GM23248 (cell line): ENCODE measurements at regions not wholly inside any gene's neighbourhood (a gene's known extent, or its start where the extent isn't known, plus 50 kb on each side); places are given as distances from the start of the nearest gene placed in this dataset.

Source experiments
- DNase-seq: peaks from one replicate; pipeline ENCODE4 v3.0.0-alpha.2; 2015
- H2AFZ ChIP-seq: fragments of 200-600 bp; sonication (generic); 2 replicates; pipeline ENCODE4 v1.6.1; 2016; ENCODE audit warnings: antibody characterized with exemption
- H3F3A ChIP-seq: fragments of 200-600 bp; sonication (generic); 2 replicates; pipeline ENCODE4 v1.6.1; 2016; ENCODE audit warnings: mild to moderate bottlenecking, antibody characterized with exemption, mixed run types; ENCODE audit not compliant: insufficient read depth
- H3K27ac ChIP-seq: fragments of 200-600 bp; sonication (generic); 2 replicates; pipeline ENCODE4 v1.5.1; 2016; ENCODE audit warnings: mild to moderate bottlenecking
- H3K27me3 ChIP-seq: fragments of 200-600 bp; sonication (generic); replicated peaks from 2 replicates; pipeline ENCODE4 v1.6.1; 2016; ENCODE audit warnings: mild to moderate bottlenecking; ENCODE audit not compliant: insufficient read depth
- H3K36me3 ChIP-seq: fragments of 200-600 bp; sonication (generic); 2 replicates; pipeline ENCODE4 v1.6.1; 2016; ENCODE audit warnings: low read depth, mild to moderate bottlenecking
- H3K4me1 ChIP-seq: fragments of 200-600 bp; sonication (generic); 2 replicates; pipeline ENCODE4 v1.6.1; 2016; ENCODE audit warnings: mild to moderate bottlenecking; ENCODE audit not compliant: insufficient read depth
- H3K4me2 ChIP-seq: fragments of 200-600 bp; sonication (generic); one replicate; pipeline ENCODE4 v1.6.1; 2016; ENCODE audit warnings: mild to moderate bottlenecking; ENCODE audit not compliant: unreplicated experiment
- H3K4me3 ChIP-seq: fragments of 200-600 bp; sonication (generic); 2 replicates; pipeline ENCODE4 v1.5.1; 2016; ENCODE audit warnings: mild to moderate bottlenecking
- H3K79me2 ChIP-seq: fragments of 200-600 bp; sonication (generic); 2 replicates; pipeline ENCODE4 v1.6.1; 2016; ENCODE audit warnings: mild to moderate bottlenecking; ENCODE audit not compliant: insufficient read depth
- H3K9ac ChIP-seq: fragments of 200-600 bp; sonication (generic); 2 replicates; pipeline ENCODE4 v1.6.1; 2016; ENCODE audit warnings: mild to moderate bottlenecking
- H3K9me2 ChIP-seq: fragments of 200-600 bp; sonication (generic); 2 replicates; pipeline ENCODE4 v1.6.1; 2016; ENCODE audit warnings: mixed run types, mild to moderate bottlenecking, moderate library complexity; ENCODE audit not compliant: insufficient read depth
- H3K9me3 ChIP-seq: fragments of 200-600 bp; sonication (generic); one replicate; pipeline ENCODE4 v1.6.1; 2017; ENCODE audit warnings: low read depth
- H4K20me1 ChIP-seq: fragments of 200-600 bp; sonication (generic); 2 replicates; pipeline ENCODE4 v1.6.0; 2016; ENCODE audit not compliant: insufficient read depth
- EZH2 ChIP-seq: fragments of 200-600 bp; sonication (generic); IDR thresholded peaks from 2 replicates; pipeline ENCODE4 v1.6.1; 2018; ENCODE audit warnings: antibody characterized with exemption, mild to moderate bottlenecking; ENCODE audit not compliant: insufficient read depth, poor library complexity, severe bottlenecking
- EZH2phosphoT487 ChIP-seq: fragments of 200-600 bp; sonication (generic); IDR thresholded peaks from 2 replicates; pipeline ENCODE4 v1.6.1; 2018; ENCODE audit warnings: antibody characterized with exemption, moderate library complexity, mild to moderate bottlenecking, low read depth; ENCODE audit not compliant: insufficient read depth
- whole genome bisulfite sequencing, 2 experiments: methylation state at CpG; one replicate each; pipeline ENCODE4 v1.1.6; 2015 to 2017; ENCODE audit warnings: low lambda C conversion rate in 2 of 2, low coverage in 1 of 2; ENCODE audit errors: missing lambda C conversion rate in 2 of 2; 5-methylcytosine and 5-hydroxymethylcytosine counted together
- in situ Hi-C: fragments of 300-500 bp; cut with MboI; formaldehyde crosslinking; loops from 2 replicates; pipeline ENCODE4 v1.15.0; 2020

- 71 to 77% methylated on average over 1 of the region's 1 CpG for WGBS, 2 experiments
- Histone ChIP-seq H3K4me2 (no peak overlapping the region), H3K27ac (no peak overlapping the region), H3F3A (0 out of 2 replicates have a peak, but pooled peaks cover 3% of the 10 kb centered on the region), H3K9me3 (no peaks in the 10 kb centered on the region), H3K9ac (no peak overlapping the region), H3K79me2 (no peaks in the 10 kb centered on the region), H3K4me1 (no peaks in the 10 kb centered on the region; the same call in 1 of the 2 replicates), H3K9me2 (no peaks in the 10 kb centered on the region), H3K36me3 (no peaks in the 10 kb centered on the region), H4K20me1 (no peaks in the 10 kb centered on the region), H3K27me3 (no peaks in the 10 kb centered on the region), H2AFZ (no peak overlapping the region), H3K4me3 (no peak overlapping the region)
- TF ChIP-seq EZH2phosphoT487 (no peak), EZH2 (no peak)
- no peak for DNase-seq
- in situ Hi-C loops, result no loop called here
Observed at GRCh38 chr15:79373113-79373512, 59.0 kb upstream of the MINAR1 start.

GRCh38 chr15:79373728-79374127 is 58.4 kb upstream of the MINAR1 start:
- in situ Hi-C loops, result no loop called here
- 64 to 68% methylated on average over 2 of the region's 2 CpGs for WGBS, 2 experiments

GRCh38 chr15:79376383-79376782 is 55.8 kb upstream of the MINAR1 start:
- Histone ChIP-seq H3K9ac (no peak overlapping the region), H3K27me3 (no peaks in the 10 kb centered on the region), H3K9me3 (no peaks in the 10 kb centered on the region), H4K20me1 (no peaks in the 10 kb centered on the region), H3K4me2 (no peak overlapping the region), H3K27ac (no peak overlapping the region), H3K36me3 (no peaks in the 10 kb centered on the region), H3K4me3 (no peak overlapping the region), H3K4me1 (no peaks in the 10 kb centered on the region), H3F3A (no peaks in the 10 kb centered on the region), H2AFZ (no peak overlapping the region), H3K9me2 (no peaks in the 10 kb centered on the region), H3K79me2 (no peaks in the 10 kb centered on the region)
- WGBS, 2 experiments, result 83 to 89% methylated on average over 3 of the region's 3 CpGs
- in situ Hi-C loops, result no loop called here
- DNase-seq, result no peak
- no peak for TF ChIP-seq EZH2phosphoT487
- TF ChIP-seq EZH2, result no peak

More at GRCh38 chr15:79373728-79374127, 58.4 kb upstream of the MINAR1 start:
- Histone ChIP-seq H3F3A (0 out of 2 replicates have a peak, but pooled peaks cover 3% of the 10 kb centered on the region), H3K9ac (no peak overlapping the region), H3K27ac (no peak overlapping the region), H3K4me2 (no peak overlapping the region), H3K36me3 (no peaks in the 10 kb centered on the region), H2AFZ (no peak overlapping the region), H3K9me3 (no peaks in the 10 kb centered on the region), H3K27me3 (no peaks in the 10 kb centered on the region), H3K9me2 (no peaks in the 10 kb centered on the region), H3K4me3 (no peak overlapping the region), H3K4me1 (no peaks in the 10 kb centered on the region; the same call in 1 of the 2 replicates), H3K79me2 (no peaks in the 10 kb centered on the region), H4K20me1 (no peaks in the 10 kb centered on the region)
- DNase-seq, result no peak
- TF ChIP-seq EZH2phosphoT487 (no peak), EZH2 (no peak)

- in situ Hi-C loops, result no loop called here
- Histone ChIP-seq H3K9me2 (no peaks in the 10 kb centered on the region), H2AFZ (no peak overlapping the region), H4K20me1 (no peaks in the 10 kb centered on the region), H3F3A (no peaks in the 10 kb centered on the region), H3K27ac (no peak overlapping the region), H3K9me3 (no peaks in the 10 kb centered on the region), H3K79me2 (no peaks in the 10 kb centered on the region), H3K4me1 (no peaks in the 10 kb centered on the region), H3K36me3 (no peaks in the 10 kb centered on the region), H3K4me2 (no peak overlapping the region), H3K9ac (no peak overlapping the region), H3K27me3 (no peaks in the 10 kb centered on the region), H3K4me3 (no peak overlapping the region)
- no peak for TF ChIP-seq EZH2phosphoT487
- no peak for TF ChIP-seq EZH2
- DNase-seq, result no peak
- WGBS, 2 experiments, result 97% methylated on average over 3 of the region's 3 CpGs
Observed at GRCh38 chr15:79378394-79379109, 53.6 kb upstream of the MINAR1 start.
